Skeletal muscle satellite cell (primary cell): ENCODE measurements at regions not wholly inside any gene's neighbourhood (a gene's known extent, or its start where the extent isn't known, plus 50 kb on each side); places are given as distances from the start of the nearest gene placed in this dataset.

Experiments
- H3K27me3 ChIP-seq: 2 replicates; pipeline ENCODE4 v1.7.0; 2013; ENCODE audit warnings: low read length; ENCODE audit not compliant: control insufficient read depth, insufficient read depth
- H3K36me3 ChIP-seq: 2 replicates; pipeline ENCODE4 v1.7.0; 2013; ENCODE audit warnings: mild to moderate bottlenecking, control low read depth, low read length; ENCODE audit not compliant: insufficient read depth
- H3K4me1 ChIP-seq: 2 replicates; pipeline ENCODE4 v1.7.0; 2013; ENCODE audit warnings: low read length; ENCODE audit not compliant: control insufficient read depth, insufficient read depth
- H3K4me2 ChIP-seq: 2 replicates; pipeline ENCODE4 v1.7.0; 2013; ENCODE audit warnings: mild to moderate bottlenecking, low read length
- H3K4me3 ChIP-seq: 2 replicates; pipeline ENCODE4 v1.7.0; 2013; ENCODE audit warnings: low read length
- H3K9ac ChIP-seq: 2 replicates; pipeline ENCODE4 v1.7.0; 2013; ENCODE audit warnings: mild to moderate bottlenecking, low read depth, low read length, moderate library complexity
- H3K9me3 ChIP-seq: replicated peaks from 2 replicates; pipeline ENCODE4 v1.7.0; 2013; ENCODE audit warnings: mild to moderate bottlenecking, control low read depth, low read length

GRCh38 chr5:30991462-30991861 is 202.0 kb upstream of the CDH6 start:
- H3K4me1 ChIP-seq, result no peaks in the 10 kb centered on the region
- H3K4me2 ChIP-seq, result no peak overlapping the region
- no peaks in the 10 kb centered on the region for H3K36me3 ChIP-seq
- no peak overlapping the region for H3K9ac ChIP-seq
- no peaks in the 10 kb centered on the region for H3K27me3 ChIP-seq
- H3K4me3 ChIP-seq, result no peak overlapping the region
- H3K9me3 ChIP-seq, result no peaks in the 10 kb centered on the region

GRCh38 chr5:30981576-30981975 is 211.9 kb upstream of the CDH6 start:
- Histone ChIP-seq H3K27me3 (no peaks in the 10 kb centered on the region), H3K4me3 (no peak overlapping the region), H3K9ac (no peak overlapping the region), H3K36me3 (no peaks in the 10 kb centered on the region), H3K4me1 (no peaks in the 10 kb centered on the region), H3K4me2 (no peak overlapping the region), H3K9me3 (no peaks in the 10 kb centered on the region)

GRCh38 chr5:30968971-30969370 is 224.5 kb upstream of the CDH6 start:
- Histone ChIP-seq H3K9ac (no peak overlapping the region), H3K4me3 (no peak overlapping the region), H3K4me2 (no peak overlapping the region), H3K9me3 (no peaks in the 10 kb centered on the region), H3K36me3 (no peaks in the 10 kb centered on the region), H3K27me3 (no peaks in the 10 kb centered on the region), H3K4me1 (no peaks in the 10 kb centered on the region)

- Histone ChIP-seq H3K9ac (no peak overlapping the region), H3K4me3 (no peak overlapping the region), H3K4me2 (no peak overlapping the region), H3K9me3 (no peaks in the 10 kb centered on the region), H3K27me3 (no peaks in the 10 kb centered on the region), H3K36me3 (no peaks in the 10 kb centered on the region), H3K4me1 (no peaks in the 10 kb centered on the region)
These were observed 233.4 kb upstream of the CDH6 start for GRCh38 chr5:30960036-30960435.

- Histone ChIP-seq H3K4me1 (no peaks in the 10 kb centered on the region), H3K4me3 (no peak overlapping the region), H3K27me3 (no peaks in the 10 kb centered on the region), H3K9ac (no peak overlapping the region), H3K4me2 (no peak overlapping the region), H3K9me3 (no peaks in the 10 kb centered on the region), H3K36me3 (no peaks in the 10 kb centered on the region)
These were observed 234.2 kb upstream of the CDH6 start for GRCh38 chr5:30959238-30959637.

GRCh38 chr5:30957591-30957990 is 235.9 kb upstream of the CDH6 start:
- H3K27me3 ChIP-seq, result no peaks in the 10 kb centered on the region
- no peaks in the 10 kb centered on the region for H3K9me3 ChIP-seq
- H3K4me1 ChIP-seq, result no peaks in the 10 kb centered on the region
- H3K4me3 ChIP-seq, result no peak overlapping the region
- no peaks in the 10 kb centered on the region for H3K36me3 ChIP-seq
- no peak overlapping the region for H3K9ac ChIP-seq
- H3K4me2 ChIP-seq, result no peak overlapping the region

- Histone ChIP-seq H3K27me3 (no peaks in the 10 kb centered on the region), H3K4me1 (no peaks in the 10 kb centered on the region), H3K4me3 (no peak overlapping the region), H3K9me3 (no peaks in the 10 kb centered on the region), H3K36me3 (no peaks in the 10 kb centered on the region), H3K9ac (no peak overlapping the region), H3K4me2 (no peak overlapping the region)
These were observed 237.2 kb upstream of the CDH6 start for GRCh38 chr5:30956251-30956650.

GRCh38 chr5:30937070-30937469 is 256.4 kb upstream of the CDH6 start:
- Histone ChIP-seq H3K4me3 (no peak overlapping the region), H3K9me3 (peaks cover 2% of the 10 kb centered on the region), H3K4me1 (no peaks in the 10 kb centered on the region), H3K36me3 (no peaks in the 10 kb centered on the region), H3K9ac (no peak overlapping the region), H3K27me3 (no peaks in the 10 kb centered on the region), H3K4me2 (no peak overlapping the region)

- Histone ChIP-seq H3K9ac (no peak overlapping the region), H3K36me3 (no peaks in the 10 kb centered on the region), H3K27me3 (no peaks in the 10 kb centered on the region), H3K4me2 (no peak overlapping the region), H3K4me1 (no peaks in the 10 kb centered on the region), H3K9me3 (no peaks in the 10 kb centered on the region), H3K4me3 (no peak overlapping the region)
These were observed 259.9 kb upstream of the CDH6 start for GRCh38 chr5:30933599-30933998.

- Histone ChIP-seq H3K9ac (no peak overlapping the region), H3K27me3 (no peaks in the 10 kb centered on the region), H3K36me3 (no peaks in the 10 kb centered on the region), H3K9me3 (no peaks in the 10 kb centered on the region), H3K4me3 (no peak overlapping the region), H3K4me2 (no peak overlapping the region), H3K4me1 (no peaks in the 10 kb centered on the region)
These were observed 261.0 kb upstream of the CDH6 start for GRCh38 chr5:30932273-30933017.

GRCh38 chr5:30930736-30931135 is 262.8 kb upstream of the CDH6 start:
- no peak overlapping the region for H3K4me2 ChIP-seq
- H3K9me3 ChIP-seq, result no peaks in the 10 kb centered on the region
- H3K4me1 ChIP-seq, result no peaks in the 10 kb centered on the region
- H3K4me3 ChIP-seq, result no peak overlapping the region
- H3K9ac ChIP-seq, result no peak overlapping the region
- H3K36me3 ChIP-seq, result no peaks in the 10 kb centered on the region
- no peaks in the 10 kb centered on the region for H3K27me3 ChIP-seq

GRCh38 chr5:30928956-30929355 is 264.5 kb upstream of the CDH6 start:
- no peaks in the 10 kb centered on the region for H3K36me3 ChIP-seq
- no peaks in the 10 kb centered on the region for H3K4me1 ChIP-seq
- no peaks in the 10 kb centered on the region for H3K9me3 ChIP-seq
- H3K4me3 ChIP-seq, result no peak overlapping the region
- H3K9ac ChIP-seq, result no peak overlapping the region
- no peak overlapping the region for H3K4me2 ChIP-seq
- H3K27me3 ChIP-seq, result no peaks in the 10 kb centered on the region
